Endothelial cell of umbilical vein (primary cell): ENCODE measurements at regions not wholly inside any gene's neighbourhood (a gene's known extent, or its start where the extent isn't known, plus 50 kb on each side); places are given as distances from the start of the nearest gene placed in this dataset.

Experiments
- EZH2 ChIP-seq: IDR thresholded peaks from 2 replicates; pipeline ENCODE4 v1.6.1; 2012; ENCODE audit warnings: borderline replicate concordance, low read depth, mild to moderate bottlenecking, moderate library complexity, low read length, inconsistent platforms; ENCODE audit not compliant: severe bottlenecking
- POLR2A ChIP-seq: IDR thresholded peaks from 2 replicates; pipeline ENCODE4 v1.6.1; 2012; ENCODE audit warnings: low read depth, mild to moderate bottlenecking, control low read depth, low read length
- POLR2AphosphoS5 ChIP-seq: IDR thresholded peaks from 2 replicates; pipeline ENCODE4 v1.6.1; 2012; ENCODE audit warnings: low read depth, mild to moderate bottlenecking, control low read depth, low read length, moderate library complexity; ENCODE audit not compliant: insufficient read depth
- TF ChIP-seq, protein P1 (sequence below), 2 donors: IDR thresholded peaks; 1 replicate in 1 of 2; 2 replicates in 1 of 2; pipeline ENCODE4 v1.5.1; 2011; ENCODE audit warnings: low read length in 2 of 2, mild to moderate bottlenecking in 2 of 2, moderate library complexity in 2 of 2, control low read depth in 1 of 2, inconsistent platforms in 1 of 2, low read depth in 1 of 2; ENCODE audit not compliant: insufficient read depth in 1 of 2; ENCODE audit errors: extremely low read depth in 1 of 2

DNA sequence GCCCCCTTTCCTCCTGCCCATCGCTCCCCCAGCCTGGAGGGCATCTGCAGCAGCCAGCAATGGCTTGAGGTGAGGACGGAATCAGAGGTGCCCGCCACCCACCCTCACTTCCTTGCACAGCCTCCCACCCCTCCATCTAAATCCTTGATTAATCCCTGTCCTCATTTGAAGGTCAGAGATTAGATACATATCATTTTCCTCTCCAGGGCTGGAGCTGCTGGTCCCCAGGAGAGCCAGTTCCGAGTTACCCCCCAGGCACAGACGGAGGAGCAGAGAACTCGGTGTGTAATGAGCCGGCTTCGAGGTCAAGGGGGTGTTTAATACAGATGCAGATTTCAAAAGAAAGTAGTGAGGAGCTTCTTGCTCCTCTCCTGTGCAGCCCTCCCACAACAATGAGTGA is 542.1 kb downstream of the MN1 start:
- TF ChIP-seq, protein P1, sequence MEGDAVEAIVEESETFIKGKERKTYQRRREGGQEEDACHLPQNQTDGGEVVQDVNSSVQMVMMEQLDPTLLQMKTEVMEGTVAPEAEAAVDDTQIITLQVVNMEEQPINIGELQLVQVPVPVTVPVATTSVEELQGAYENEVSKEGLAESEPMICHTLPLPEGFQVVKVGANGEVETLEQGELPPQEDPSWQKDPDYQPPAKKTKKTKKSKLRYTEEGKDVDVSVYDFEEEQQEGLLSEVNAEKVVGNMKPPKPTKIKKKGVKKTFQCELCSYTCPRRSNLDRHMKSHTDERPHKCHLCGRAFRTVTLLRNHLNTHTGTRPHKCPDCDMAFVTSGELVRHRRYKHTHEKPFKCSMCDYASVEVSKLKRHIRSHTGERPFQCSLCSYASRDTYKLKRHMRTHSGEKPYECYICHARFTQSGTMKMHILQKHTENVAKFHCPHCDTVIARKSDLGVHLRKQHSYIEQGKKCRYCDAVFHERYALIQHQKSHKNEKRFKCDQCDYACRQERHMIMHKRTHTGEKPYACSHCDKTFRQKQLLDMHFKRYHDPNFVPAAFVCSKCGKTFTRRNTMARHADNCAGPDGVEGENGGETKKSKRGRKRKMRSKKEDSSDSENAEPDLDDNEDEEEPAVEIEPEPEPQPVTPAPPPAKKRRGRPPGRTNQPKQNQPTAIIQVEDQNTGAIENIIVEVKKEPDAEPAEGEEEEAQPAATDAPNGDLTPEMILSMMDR (IDR thresholded peaks at IDR 0.05; ENCODE audit: extremely low read depth in 1 of 2, insufficient read depth in 1 of 2, low read depth in 1 of 2, low read length in 2 of 2) = no peak
- no peak for TF ChIP-seq POLR2AphosphoS5
- no peak for TF ChIP-seq EZH2
- no peak for TF ChIP-seq POLR2A
